ENCODE measurements at regions not wholly inside any gene's neighbourhood (a gene's known extent, or its start where the extent isn't known, plus 50 kb on each side); places are given as distances from the start of the nearest gene placed in this dataset.

DNA sequence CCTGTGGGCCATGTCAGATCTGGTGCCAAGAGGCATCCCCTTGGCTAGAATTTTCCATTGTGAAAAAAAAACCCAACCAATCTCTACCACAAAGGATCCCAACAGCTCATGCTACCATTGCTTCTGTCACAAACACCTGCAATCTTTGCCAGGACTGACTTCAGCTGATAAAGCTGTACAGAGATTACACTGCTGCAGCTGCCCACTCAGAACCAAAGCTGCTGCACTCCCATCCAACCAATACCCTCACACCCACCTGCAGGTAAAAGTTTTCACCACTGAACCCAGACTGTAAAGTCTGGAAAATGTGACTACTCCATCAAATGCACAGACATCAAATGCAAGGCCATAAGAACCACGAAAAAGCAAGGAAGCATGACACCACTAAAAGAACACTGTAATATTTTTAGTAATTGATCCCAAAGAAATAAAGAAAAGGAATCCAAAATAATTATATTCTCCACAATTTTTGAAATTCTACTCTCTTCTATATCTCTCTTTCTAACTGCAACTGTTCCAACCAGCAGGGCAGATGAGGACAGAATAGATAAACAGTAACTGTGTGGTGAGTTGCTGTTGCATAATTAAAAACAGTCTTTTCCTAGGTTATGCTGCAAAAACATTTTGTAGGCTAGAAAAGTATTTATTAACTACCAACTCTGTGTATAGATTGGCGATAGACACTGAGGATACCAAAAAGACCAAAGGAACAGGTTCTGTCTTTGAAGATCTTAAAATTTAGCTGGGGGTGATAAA is 128.0 kb upstream of the MCHR2 start:
- TF ChIP-seq, protein P1, sequence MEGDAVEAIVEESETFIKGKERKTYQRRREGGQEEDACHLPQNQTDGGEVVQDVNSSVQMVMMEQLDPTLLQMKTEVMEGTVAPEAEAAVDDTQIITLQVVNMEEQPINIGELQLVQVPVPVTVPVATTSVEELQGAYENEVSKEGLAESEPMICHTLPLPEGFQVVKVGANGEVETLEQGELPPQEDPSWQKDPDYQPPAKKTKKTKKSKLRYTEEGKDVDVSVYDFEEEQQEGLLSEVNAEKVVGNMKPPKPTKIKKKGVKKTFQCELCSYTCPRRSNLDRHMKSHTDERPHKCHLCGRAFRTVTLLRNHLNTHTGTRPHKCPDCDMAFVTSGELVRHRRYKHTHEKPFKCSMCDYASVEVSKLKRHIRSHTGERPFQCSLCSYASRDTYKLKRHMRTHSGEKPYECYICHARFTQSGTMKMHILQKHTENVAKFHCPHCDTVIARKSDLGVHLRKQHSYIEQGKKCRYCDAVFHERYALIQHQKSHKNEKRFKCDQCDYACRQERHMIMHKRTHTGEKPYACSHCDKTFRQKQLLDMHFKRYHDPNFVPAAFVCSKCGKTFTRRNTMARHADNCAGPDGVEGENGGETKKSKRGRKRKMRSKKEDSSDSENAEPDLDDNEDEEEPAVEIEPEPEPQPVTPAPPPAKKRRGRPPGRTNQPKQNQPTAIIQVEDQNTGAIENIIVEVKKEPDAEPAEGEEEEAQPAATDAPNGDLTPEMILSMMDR (IDR thresholded peaks at IDR 0.05), result no peak
- no peak for TF ChIP-seq POLR2A (IDR thresholded peaks at IDR 0.05; ENCODE audit: low read depth)

Data from esophagus muscularis mucosa (tissue), 3 donors.